Stimulated activated CD8-positive, alpha-beta memory T cell treated with anti-CD3 and anti-CD28 coated beads, Interleukin-7, amount 100 ng/mL, for 1 hour (primary cell): ENCODE measurements at regions not wholly inside any gene's neighbourhood (a gene's known extent, or its start where the extent isn't known, plus 50 kb on each side); places are given as distances from the start of the nearest gene placed in this dataset.

Experiments
- DNase-seq, 2 donors: peaks; one replicate each; pipeline ENCODE4 v3.0.0-alpha.2; 2020; ENCODE audit warnings: low read depth in 2 of 2

DNA sequence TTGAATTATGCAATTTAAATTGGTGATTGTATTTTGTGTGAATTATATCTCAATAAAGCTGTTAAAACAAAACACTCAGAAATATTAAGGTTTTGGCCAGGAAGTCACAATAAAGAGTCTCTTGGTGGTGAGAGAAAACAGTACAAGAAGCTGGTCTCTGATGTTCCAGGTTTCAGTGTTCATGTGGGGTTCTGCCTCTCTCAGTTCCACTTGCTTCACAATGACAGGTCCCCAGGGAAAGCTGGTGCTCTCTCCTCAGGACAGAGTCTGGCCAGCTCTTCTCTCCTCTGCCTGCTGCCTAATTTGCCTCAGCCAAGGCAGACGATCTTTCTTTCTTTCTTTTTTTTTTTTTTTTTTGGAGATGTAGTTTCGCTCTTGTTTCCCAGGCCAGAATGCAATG, 342.9 kb upstream of the PLXNA2 start:
- DNase-seq: no peak

DNA sequence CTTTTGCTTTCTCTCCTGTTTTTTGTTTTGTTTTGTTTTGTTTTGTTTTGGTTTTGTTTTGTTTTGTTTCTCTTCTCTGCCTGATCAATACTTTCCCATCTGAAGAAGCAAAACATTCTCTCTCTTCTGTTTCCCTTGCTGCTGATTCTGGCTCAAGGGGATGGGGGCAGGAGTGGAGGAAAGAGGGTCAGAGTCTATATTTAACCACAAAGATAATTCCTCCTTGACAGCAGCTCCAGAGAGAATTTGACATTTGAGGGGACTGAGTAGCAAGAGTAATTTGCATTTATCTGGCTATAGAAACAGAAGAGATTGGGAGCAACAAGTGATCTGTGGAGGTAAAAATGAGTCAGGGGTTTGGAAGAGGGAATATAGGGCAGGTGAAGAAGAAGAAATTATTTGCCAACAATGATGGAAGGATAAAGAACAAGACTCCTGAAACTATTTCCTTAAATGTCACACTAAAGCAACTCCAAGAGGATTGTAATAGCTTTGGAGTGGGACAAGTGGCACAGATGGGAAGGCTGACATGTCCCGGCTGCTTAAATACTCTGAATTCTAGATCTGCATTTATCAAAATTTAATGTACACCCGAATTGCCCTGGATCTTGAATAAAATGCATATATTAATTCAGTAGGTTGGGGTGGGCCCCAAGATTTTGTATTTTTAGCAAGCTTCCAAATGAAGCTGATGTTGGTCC, 349.3 kb upstream of the PLXNA2 start:
- DNase-seq: no peak

- DNase-seq: no peak
Observed at GRCh38 chr1:208595236-208595635, 351.1 kb upstream of the PLXNA2 start.

DNA sequence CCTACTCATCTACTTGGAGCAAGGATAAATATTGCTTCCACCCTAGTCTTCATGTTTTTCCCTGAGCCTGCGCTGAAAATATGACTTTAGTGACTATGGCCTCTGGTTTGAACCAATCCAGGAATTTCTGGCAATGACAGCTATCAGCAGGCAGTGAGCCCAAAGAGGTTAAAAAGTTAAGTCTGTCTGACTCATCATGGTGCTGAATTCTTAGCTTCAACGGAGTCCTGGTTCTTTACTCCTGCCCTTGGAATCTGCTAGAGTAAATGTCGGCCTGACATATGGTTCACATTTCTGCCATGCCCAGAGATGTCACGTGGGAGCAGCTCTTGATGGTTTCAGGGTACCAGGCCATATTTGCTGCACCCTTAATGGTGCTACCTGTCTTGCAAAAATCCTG, 351.6 kb upstream of the PLXNA2 start:
- DNase-seq: no peak

DNA sequence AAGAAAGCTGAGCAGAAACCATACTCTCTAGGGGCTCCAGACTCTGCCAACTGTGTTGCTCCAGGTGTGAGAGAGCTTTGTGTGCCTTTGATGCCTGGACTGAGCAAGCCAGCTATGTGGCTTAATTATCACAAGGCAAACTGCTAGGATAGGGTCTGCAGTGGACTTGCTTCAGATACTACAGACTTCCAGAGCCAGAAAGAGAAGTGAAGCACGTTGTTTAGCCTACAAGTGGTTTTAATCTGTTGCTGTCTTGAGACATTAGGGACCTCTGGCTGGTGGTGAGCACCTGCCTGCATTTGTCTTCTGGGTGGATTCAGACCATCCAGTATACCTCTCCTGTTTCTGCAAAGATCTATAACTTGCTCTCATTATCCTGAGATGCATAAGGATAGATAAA, 353.4 kb upstream of the PLXNA2 start:
- no peak for DNase-seq

DNA sequence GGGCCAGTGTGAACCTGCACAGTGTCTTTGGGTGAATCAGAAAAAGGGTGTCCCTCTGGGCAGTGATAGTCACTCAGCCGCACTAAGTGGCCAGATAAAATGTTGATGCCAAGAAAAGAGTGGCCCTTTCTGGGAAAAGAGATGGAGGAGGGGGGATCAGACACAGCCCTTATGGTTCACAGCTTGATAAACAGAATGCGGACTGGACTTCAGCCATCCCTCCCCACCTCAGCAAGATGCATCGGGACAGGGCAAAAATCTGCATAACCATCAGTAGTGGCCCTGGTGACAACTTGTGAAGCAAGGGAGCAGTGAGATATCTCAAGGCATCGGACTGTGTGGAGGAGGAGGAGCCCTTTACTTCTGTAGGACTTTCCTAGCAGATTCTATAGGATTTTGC, 353.8 kb upstream of the PLXNA2 start:
- no peak for DNase-seq

- DNase-seq: no peak
Observed at GRCh38 chr1:208599063-208599462, 354.9 kb upstream of the PLXNA2 start.

- DNase-seq: no peak
Observed at GRCh38 chr1:208600456-208601190, 356.4 kb upstream of the PLXNA2 start.

DNA sequence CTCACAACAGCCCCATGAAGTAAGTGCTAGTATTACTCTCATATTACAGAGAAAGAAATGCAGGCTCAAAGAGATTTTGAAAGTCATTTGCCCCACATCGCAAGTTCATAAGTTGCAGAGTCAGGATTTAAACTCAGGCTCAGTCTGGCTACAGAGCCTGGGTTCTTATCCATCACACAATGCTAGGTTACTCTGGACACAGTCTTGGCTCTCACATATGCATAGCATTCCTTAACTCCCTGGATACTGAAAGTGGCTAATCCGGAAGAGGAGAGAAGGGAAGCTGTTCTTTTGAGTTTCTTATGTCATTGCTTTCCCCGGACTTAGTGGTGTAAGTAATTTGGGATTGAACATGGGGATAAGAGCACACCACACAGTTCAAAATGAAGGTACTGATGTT, 357.4 kb upstream of the PLXNA2 start:
- DNase-seq: no peak

DNA sequence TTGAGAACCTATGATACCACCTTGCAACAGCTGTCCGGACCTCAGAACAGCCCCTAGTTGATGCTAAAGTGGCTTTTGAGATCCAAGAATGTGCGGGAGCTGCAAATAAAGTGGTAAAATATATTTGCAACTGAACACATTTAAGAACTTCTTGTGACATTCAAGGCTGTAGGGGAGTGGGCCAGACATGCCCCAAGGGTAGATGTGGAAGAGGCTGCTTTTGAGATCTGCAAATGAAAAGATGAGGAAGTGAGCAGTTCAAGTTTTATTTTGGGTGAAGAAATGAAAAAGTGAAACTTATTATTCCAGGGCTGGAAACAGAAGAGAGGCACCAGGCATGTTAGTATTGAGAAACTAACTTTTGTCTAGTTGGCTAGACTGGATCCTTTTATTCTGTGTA, 359.5 kb upstream of the PLXNA2 start:
- DNase-seq: no peak

GRCh38 chr1:208604295-208604694, 360.1 kb upstream of the PLXNA2 start:
- no peak for DNase-seq

DNA sequence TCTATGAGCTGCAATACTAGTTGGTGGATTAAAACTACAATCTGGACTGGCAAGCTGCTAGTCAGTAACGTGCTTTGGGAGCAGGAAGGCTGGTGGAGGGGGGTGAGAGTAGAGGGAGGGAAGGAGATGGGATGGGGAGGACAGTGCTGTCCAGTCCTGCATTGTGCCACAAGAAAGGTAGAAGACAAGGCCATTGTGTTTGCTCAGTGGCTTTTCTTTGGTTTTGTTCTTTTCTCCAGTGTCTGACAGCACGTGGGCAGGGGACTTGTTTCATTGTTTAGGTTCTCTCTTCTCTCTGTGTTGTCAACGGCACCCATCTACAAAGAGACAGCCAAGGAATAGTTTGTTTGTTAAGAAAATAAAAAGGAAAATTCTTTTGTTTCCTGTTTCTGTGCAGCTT, 362.8 kb upstream of the PLXNA2 start:
- DNase-seq: no peak

DNA sequence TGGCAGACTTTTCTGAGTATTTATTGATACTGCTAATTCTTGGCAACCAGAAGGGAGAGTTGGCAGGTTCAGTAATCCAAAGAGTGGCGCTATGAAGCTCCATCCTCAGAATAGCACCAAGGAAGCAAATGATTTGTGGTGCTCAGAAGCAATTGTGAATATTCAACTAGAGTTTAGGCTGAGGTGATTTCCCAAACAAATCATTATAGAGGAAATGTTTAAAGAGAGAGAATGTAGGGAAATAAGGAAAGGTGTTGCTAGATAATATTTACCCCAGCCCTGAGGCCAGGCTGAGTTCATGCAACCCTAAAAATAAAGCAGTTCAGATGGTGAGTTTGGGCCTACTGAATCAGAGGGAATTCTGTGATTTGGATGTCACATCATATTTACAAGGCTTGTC, 363.4 kb upstream of the PLXNA2 start:
- DNase-seq: no peak

- no peak for DNase-seq
Observed at GRCh38 chr1:208614610-208615009, 370.4 kb upstream of the PLXNA2 start.

- DNase-seq: no peak
Observed at GRCh38 chr1:208615371-208615770, 371.2 kb upstream of the PLXNA2 start.

GRCh38 chr1:208616776-208617175, 372.6 kb upstream of the PLXNA2 start:
- no peak for DNase-seq

DNA sequence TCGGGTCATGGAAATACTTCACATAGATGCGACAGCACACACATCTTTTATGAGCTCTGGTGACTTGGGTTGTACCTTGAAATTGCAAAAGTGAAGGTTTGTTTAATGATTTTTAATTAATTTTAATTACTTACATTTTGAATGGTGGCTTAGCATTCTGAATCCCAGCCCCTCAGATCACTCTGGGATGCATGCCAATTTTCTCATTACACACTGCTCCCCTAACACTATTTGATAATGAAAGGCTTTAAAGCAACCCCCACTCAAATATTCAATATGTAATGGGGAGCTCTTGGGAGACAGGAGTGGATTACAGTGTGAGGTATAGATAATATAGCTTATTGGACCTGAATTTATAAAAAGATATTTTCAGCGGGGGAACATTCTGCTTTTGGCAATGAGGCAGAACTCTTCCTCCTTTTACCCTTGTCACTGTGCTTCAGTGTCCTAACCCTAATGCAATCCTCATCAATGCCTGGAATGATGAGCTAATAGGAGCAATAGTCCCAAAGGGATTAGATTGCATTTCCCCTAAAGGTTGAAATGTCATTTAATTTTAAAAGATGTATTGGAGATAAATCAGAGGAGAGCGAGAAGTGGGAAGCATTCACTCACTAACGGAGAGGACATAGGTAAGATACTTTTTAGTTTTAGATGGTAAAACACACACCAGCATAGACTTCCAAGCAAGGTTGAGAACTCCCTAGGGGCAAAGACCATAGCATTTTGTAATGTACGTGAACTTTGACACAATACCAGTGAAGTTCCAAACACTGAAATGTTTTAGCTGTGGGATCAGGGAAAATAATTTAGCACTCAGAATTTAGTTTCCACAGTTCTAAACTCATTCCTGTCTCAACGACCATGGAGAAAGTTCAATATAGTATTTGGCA, 384.1 kb upstream of the PLXNA2 start:
- DNase-seq: no peak

- DNase-seq: no peak
Observed at GRCh38 chr1:208631092-208631491, 386.9 kb upstream of the PLXNA2 start.

DNA sequence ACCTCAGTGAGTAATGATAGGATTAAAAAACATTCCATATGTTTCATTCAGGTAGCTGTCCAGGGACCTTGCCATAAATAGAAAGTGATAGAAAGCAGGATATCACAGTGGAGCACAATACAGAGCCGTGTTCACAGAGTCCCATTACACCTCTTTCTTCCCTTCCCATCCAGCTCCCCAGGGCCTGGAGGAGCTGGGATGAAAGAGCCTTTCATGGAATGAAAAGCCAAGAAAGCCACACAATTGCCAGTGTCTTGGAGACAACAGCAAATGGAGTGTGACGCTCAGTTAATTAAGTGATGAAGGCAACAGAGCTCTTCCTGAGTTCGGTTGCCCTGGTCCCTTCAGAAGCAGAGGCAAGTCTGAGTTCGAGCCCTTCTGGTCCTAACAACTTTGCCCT, 387.3 kb upstream of the PLXNA2 start:
- no peak for DNase-seq

GRCh38 chr1:208634346-208635140, 390.4 kb upstream of the PLXNA2 start:
- DNase-seq: no peak

- no peak for DNase-seq
Observed at GRCh38 chr1:208637181-208637580, 393.0 kb upstream of the PLXNA2 start.

- DNase-seq: no peak
Observed at GRCh38 chr1:208639382-208639781, 395.2 kb upstream of the PLXNA2 start.
